ENCODE measurements at regions not wholly inside any gene's neighbourhood (a gene's known extent, or its start where the extent isn't known, plus 50 kb on each side); places are given as distances from the start of the nearest gene placed in this dataset.

DNA sequence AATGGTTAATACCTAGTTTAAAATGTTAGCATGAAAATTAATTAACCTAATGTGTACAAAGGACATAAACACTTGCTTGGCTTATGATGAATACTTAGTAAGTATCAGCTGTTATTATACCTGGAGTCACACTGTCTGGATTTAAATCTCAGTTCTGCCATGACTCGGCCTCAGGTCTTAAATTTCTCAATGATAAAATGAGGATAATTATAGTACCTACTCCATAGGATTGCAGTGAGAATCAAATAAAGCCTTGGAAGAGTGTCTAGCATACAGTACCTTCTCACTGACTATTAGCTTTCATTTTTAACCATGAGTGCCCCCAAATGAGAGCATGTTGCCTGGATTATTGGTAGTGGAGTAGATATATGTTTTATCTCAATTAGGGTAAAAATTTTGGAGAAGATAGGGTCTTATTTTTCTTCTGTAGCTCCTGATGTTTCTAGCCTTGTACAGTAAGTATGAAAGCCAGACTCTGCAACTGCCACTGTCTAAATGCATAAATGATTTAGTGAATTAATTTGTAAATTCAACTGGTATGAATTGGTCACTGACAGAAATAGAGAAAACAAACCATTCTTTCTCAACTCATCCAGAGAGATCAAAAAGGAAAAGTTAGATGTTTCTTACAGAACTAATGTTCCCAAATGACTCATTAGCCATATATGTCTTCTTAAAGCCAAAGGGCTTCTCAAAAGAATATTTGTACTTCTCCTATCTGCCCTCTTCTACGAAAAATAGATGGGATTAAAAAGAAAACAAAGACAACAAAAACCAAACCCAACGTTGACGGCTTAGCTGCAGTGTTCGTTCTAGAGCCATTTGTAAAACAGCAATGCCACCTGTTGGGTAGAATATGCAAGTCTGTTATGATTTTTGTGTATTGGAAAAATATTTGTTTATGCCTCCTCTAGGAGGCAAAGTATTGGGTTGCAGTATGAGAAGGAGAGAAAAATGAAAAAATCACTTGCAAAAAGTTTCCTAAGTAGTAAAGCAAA is 53.8 kb upstream of the MROH9 start:
- H3K9ac ChIP-seq (ENCODE audit: insufficient read depth in 1 of 2, low read depth in 2 of 2, low read length in 2 of 2), result no peak overlapping the region
- no peak for TF ChIP-seq ADNP (tag; IDR thresholded peaks at IDR 0.05)
- TF ChIP-seq RAD21 (CRISPR knock-in tag; conservative IDR thresholded peaks at IDR 0.05 in 1 of 2, IDR thresholded peaks at IDR 0.05 in 1 of 2), result peak; percentile 24 to 44; a peak in 3 of 4 replicates
- no TSS peak for BruUV-seq (replicated peaks)
- no peaks in the 10 kb centered on the region for H3K36me3 ChIP-seq (ENCODE audit: control insufficient read depth, insufficient read depth, low read length)
- no peak for FAIRE-seq
- ATAC-seq, result no peak
- H3K27me3 ChIP-seq (ENCODE audit: control insufficient read depth in 2 of 2, insufficient read depth in 2 of 2, low read length in 2 of 2), result no peaks in the 10 kb centered on the region
- 1% methylated on average over 5 of the region's 5 CpGs for WGBS (ENCODE audit: insufficient coverage, low coverage, missing lambda C conversion rate)
- no peak overlapping the region for H2AFZ ChIP-seq (ENCODE audit: low read depth, low read length)
- CTCF ChIA-PET (ENCODE audit: low intra/inter-chr PET ratio), result no interaction called here
- H3K4me1 ChIP-seq (replicated peaks in 1 of 2; ENCODE audit: control insufficient read depth in 2 of 2, insufficient read depth in 2 of 2, low read length in 2 of 2), result no peaks in the 10 kb centered on the region
- H3K4me2 ChIP-seq (ENCODE audit: insufficient read depth, low read length), result no peak overlapping the region
- H3K27ac ChIP-seq (ENCODE audit: extremely low read depth, low read depth, low read length), result no peak overlapping the region
- in situ Hi-C loops (cut with MboI), result no loop called here
- DNase-seq (ENCODE audit: extremely low read depth in 1 of 4, low spot score in 3 of 4), result no peak
- H4K20me1 ChIP-seq (replicated peaks; ENCODE audit: control insufficient read depth, insufficient read depth, low read length), result no peaks in the 10 kb centered on the region
- H3K4me3 ChIP-seq, result no peak overlapping the region
- H3K9me1 ChIP-seq (ENCODE audit: control insufficient read depth, insufficient read depth, low read length), result no peaks in the 10 kb centered on the region
- POLR2A ChIA-PET, result no interaction called here
- intact Hi-C loops (cut with micrococcal nuclease), result no loop called here
- no peaks in the 10 kb centered on the region for H3K9me3 ChIP-seq (replicated peaks; ENCODE audit: control insufficient read depth, insufficient read depth, low read depth, low read length)
- H3K79me2 ChIP-seq (ENCODE audit: control insufficient read depth, insufficient read depth, low read length), result no peaks in the 10 kb centered on the region
